ENCODE measurements at regions not wholly inside any gene's neighbourhood (a gene's known extent, or its start where the extent isn't known, plus 50 kb on each side); places are given as distances from the start of the nearest gene placed in this dataset.
"Not testable (repeated sequence)": the region's sequence is repeated elsewhere in the genome, so short reads cannot be mapped to it uniquely, and the experiment has no call there.

DNA sequence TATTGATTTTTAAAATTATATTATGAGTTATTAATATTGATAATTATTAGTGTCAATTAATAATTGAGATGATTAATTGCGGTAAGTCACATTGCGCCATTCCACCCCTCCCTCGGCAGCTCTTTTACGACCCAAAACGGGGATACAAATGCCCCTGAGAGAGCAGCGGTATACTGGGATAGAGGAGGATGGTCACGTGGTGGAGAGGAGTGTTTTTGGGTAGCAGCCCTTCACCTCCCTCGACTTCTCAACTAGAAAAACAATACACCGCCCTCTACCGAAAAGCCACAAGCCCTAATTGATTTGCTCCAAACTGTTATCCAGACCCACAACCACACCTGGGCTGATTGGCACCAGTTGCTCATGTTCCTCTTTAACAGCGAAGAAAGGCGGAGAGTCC is 71.0 kb downstream of the DAPL1 start:
- H3K27ac ChIP-seq; intact Hi-C loops (cut with DNase I); H3K9me3 ChIP-seq; H3K4me3 ChIP-seq; DNase-seq; H3K27me3 ChIP-seq; H3K4me1 ChIP-seq (ENCODE audit: insufficient read depth); H3K36me3 ChIP-seq: not testable (repeated sequence)
- WGBS, 3 donors = 86 to 88% (median 86%) methylated on average over 12 of the region's 12 CpGs

GRCh38 chr2:158867531-158868191 is 72.5 kb downstream of the DAPL1 start:
- H3K9me3 ChIP-seq; H3K27me3 ChIP-seq; intact Hi-C loops (cut with DNase I); H3K36me3 ChIP-seq; H3K4me3 ChIP-seq; H3K4me1 ChIP-seq (ENCODE audit: insufficient read depth); DNase-seq; H3K27ac ChIP-seq: not testable (repeated sequence)
- WGBS, 3 donors = 74 to 92% (median 86%) methylated on average over 18 of the region's 18 CpGs

GRCh38 chr2:158868386-158868785 is 73.3 kb downstream of the DAPL1 start:
- H3K27me3 ChIP-seq; H3K27ac ChIP-seq; intact Hi-C loops (cut with DNase I); H3K4me3 ChIP-seq; H3K4me1 ChIP-seq (ENCODE audit: insufficient read depth); DNase-seq; H3K36me3 ChIP-seq; H3K9me3 ChIP-seq: not testable (repeated sequence)
- 79 to 88% (median 83%) methylated on average over 7 of the region's 7 CpGs for WGBS, 3 donors

DNA sequence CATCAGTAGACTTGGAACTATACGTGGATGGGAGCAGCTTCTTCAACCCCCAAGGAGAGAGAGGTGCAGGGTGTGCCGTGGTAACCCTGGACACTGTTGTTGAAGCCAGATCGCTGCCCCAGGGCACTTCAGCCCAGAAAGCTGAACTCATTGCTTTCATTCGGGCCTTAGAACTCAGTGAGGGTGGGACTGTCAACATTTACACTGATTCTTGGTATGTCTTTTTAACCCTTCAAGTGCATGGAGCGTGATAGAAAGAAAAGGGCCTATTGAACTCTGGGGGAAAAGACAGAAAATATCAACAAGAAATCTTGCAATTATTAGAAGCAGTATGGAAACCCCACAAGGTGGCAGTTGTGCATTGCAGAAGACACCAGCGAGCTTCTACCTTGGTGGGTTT is 74.0 kb downstream of the DAPL1 start:
- DNase-seq; H3K9me3 ChIP-seq; H3K36me3 ChIP-seq; H3K27me3 ChIP-seq; H3K4me3 ChIP-seq; H3K4me1 ChIP-seq (ENCODE audit: insufficient read depth); intact Hi-C loops (cut with DNase I); H3K27ac ChIP-seq: not testable (repeated sequence)
- 50 to 80% (median 67%) methylated on average over 4 to 5 of the region's 6 CpGs for WGBS, 3 donors

- not testable (repeated sequence) for H3K27me3 ChIP-seq, DNase-seq
- WGBS, 3 donors = 87 to 96% (median 94%) methylated on average over 11 of the region's 11 CpGs
Measured at GRCh38 chr2:158869609-158870008, 74.5 kb downstream of the DAPL1 start.

DNA sequence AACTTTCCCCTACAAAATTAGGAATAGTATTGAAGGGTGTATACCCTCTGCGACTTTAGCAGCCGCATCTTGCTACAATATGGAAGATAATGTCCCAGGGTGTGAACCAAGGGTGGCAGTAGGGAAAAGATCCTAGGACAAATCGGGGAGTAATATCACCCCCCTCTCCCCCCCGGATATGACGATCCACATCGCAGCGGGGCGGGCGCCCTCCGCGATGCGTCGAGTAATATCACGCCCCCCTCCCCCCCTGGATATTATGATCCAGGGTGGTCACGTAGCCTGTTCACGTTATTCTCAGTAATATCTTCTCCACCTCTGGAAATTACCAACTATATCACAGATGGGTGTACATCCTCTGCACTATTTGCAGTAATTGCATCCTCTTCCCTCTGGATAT is 82.9 kb downstream of the DAPL1 start:
- no peak overlapping the region for H3K4me3 ChIP-seq

More at GRCh38 chr2:158869609-158870008, 74.5 kb downstream of the DAPL1 start:
- H3K4me1 ChIP-seq (ENCODE audit: insufficient read depth); H3K27ac ChIP-seq; intact Hi-C loops (cut with DNase I); H3K9me3 ChIP-seq; H3K4me3 ChIP-seq; H3K36me3 ChIP-seq: not testable (repeated sequence)

More for the DNA sequence above, 82.9 kb downstream of the DAPL1 start:
- 84 to 91% (median 89%) methylated on average over 16 of the region's 16 CpGs for WGBS, 3 donors
- TF ChIP-seq EP300 (IDR thresholded peaks at IDR 0.05) (no peak), CTCF (IDR thresholded peaks at IDR 0.05) (no peak), POLR2A (IDR thresholded peaks at IDR 0.05) (no peak)
- intact Hi-C loops (cut with DNase I) = no loop called here
- Histone ChIP-seq H3K27ac (no peak overlapping the region), H3K4me1 (ENCODE audit: insufficient read depth) (no peaks in the 10 kb centered on the region), H3K27me3 (no peaks in the 10 kb centered on the region), H3K9me3 (no peaks in the 10 kb centered on the region), H3K36me3 (no peaks in the 10 kb centered on the region)
- no peak for DNase-seq
